ENCODE measurements at regions not wholly inside any gene's neighbourhood (a gene's known extent, or its start where the extent isn't known, plus 50 kb on each side); places are given as distances from the start of the nearest gene placed in this dataset.

DNA sequence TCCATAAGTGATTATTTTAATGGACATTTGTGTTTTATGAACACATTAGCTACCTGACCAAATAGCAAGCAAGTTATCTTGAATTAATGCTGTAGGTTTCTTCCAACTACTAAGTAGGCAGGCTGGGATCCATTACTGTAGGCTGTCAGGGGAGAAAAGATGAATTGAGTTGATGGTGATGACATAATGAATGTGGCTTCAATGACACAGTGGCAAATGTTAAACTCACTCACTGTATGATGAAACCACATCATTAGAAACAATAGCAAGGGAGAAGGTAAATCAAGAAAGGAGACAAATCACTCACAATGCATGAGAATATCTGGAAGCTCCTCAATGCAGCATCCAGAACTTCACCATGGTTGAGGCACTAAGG lies 529.7 kb upstream of the CITED2 start:
- TF ChIP-seq YY1 (IDR thresholded peaks at IDR 0.05; ENCODE audit: insufficient read depth, insufficient read length) = no peak
- no peak for TF ChIP-seq SUZ12 (IDR thresholded peaks at IDR 0.05; ENCODE audit: extremely low read depth, insufficient read depth, insufficient read length)
